Gastrocnemius medialis (tissue), 4 donors: ENCODE measurements at regions not wholly inside any gene's neighbourhood (a gene's known extent, or its start where the extent isn't known, plus 50 kb on each side); places are given as distances from the start of the nearest gene placed in this dataset.

Source experiments
- ATAC-seq, 2 donors: fragments of 150-250 bp; one replicate each; pipeline ENCODE4 v1.9.1; 2016
- DNase-seq, 2 donors: peaks; one replicate each; pipeline ENCODE4 v3.0.0-alpha.2; 2019
- H3K27ac ChIP-seq, 4 donors: fragments of 200-600 bp; sonication (generic); 1 replicate in 1 of 4; 2 replicates in 3 of 4; pipeline ENCODE4 v1.5.1; 2016 to 2018; ENCODE audit warnings: mild to moderate bottlenecking in 2 of 4, moderate library complexity in 1 of 4
- H3K27me3 ChIP-seq, 3 donors: fragments of 200-600 bp; sonication (generic) in 2 of 3; 1 replicate in 1 of 3; 2 replicates in 2 of 3; pipeline versions ENCODE4 v1.5.1 to v1.6.0; 2016 to 2019; ENCODE audit warnings: mild to moderate bottlenecking in 1 of 3, moderate library complexity in 1 of 3
- H3K36me3 ChIP-seq, 2 donors: fragments of 200-600 bp; sonication (generic) in 1 of 2; one replicate each; pipeline ENCODE4 v1.5.1; 2017 to 2018
- H3K4me1 ChIP-seq, 2 donors: fragments of 200-600 bp; sonication (generic) in 1 of 2; one replicate each; pipeline ENCODE4 v1.5.1; 2016 to 2017; ENCODE audit warnings: mild to moderate bottlenecking in 2 of 2
- H3K4me3 ChIP-seq, 4 donors: fragments of 200-600 bp; sonication (generic) in 3 of 4; 1 replicate in 1 of 4; 2 replicates in 3 of 4; pipeline ENCODE4 v1.5.1; 2016 to 2019; ENCODE audit warnings: mild to moderate bottlenecking in 2 of 4
- H3K9me3 ChIP-seq, 3 donors: fragments of 200-600 bp; sonication (generic) in 2 of 3; 1 replicate in 1 of 3; 2 replicates in 2 of 3; pipeline ENCODE4 v1.5.1; 2016 to 2019
- CTCF ChIP-seq, 5 experiments: fragments of 450-650 bp in 3 of 5; fragments of 200-600 bp in 2 of 5; sonication (generic) in 2 of 5; IDR thresholded peaks in 4 of 5; conservative IDR thresholded peaks in 1 of 5; 1 replicate in 4 of 5; 2 replicates in 1 of 5; pipeline ENCODE4 v1.5.1; 2016 to 2019; ENCODE audit warnings: antibody characterized with exemption in 5 of 5, mild to moderate bottlenecking in 3 of 5, moderate library complexity in 3 of 5
- POLR2A ChIP-seq, 2 donors: fragments of 450-650 bp; IDR thresholded peaks; one replicate each; pipeline ENCODE4 v1.6.1; 2017; ENCODE audit warnings: antibody characterized with exemption in 2 of 2, mild to moderate bottlenecking in 2 of 2, moderate library complexity in 2 of 2
- in situ Hi-C, 4 donors: fragments of 200-750 bp; cut with MboI; loops; one replicate each; pipeline versions ENCODE4 v1.15.0 to v1.8.0; 2017; ENCODE audit warnings: low sequenced_read_pairs in 4 of 4
- intact Hi-C: fragments of 100-400 bp; cut with DNase I; formaldehyde crosslinking; loops from one replicate; pipeline ENCODE4 v1.15.1; 2023; ENCODE audit warnings: low total_unique reads

DNA sequence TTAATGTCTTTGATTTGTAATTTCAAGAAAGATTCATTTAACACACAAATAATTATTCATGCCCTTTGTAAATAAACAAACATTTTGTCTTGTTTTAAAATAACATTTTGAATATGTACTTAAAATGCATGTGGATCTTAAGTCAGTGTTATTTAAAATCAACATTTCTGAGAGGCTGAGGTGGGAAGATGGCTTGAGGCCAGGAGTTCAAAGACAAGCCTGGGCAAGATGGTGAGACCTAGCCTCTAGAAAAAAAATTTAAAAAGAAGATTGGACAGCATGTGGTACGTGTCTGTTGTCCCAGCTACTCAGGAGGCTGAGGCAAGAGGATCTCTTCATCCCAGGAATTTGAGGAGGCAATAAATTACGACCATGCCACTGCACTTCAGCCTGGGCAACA, 1268.2 kb downstream of the SLITRK1 start:
- no peaks in the 10 kb centered on the region for H3K27me3 ChIP-seq
- H3K27ac ChIP-seq: no peak overlapping the region
- no peak overlapping the region for H3K4me3 ChIP-seq
- in situ Hi-C loops (no loop called here), intact Hi-C loops (no loop called here)
- ATAC-seq (no peak), DNase-seq (no peak)
- no peak for TF ChIP-seq CTCF (IDR thresholded peaks at IDR 0.05 in 4 of 5, conservative IDR thresholded peaks at IDR 0.05 in 1 of 5)
- TF ChIP-seq POLR2A (IDR thresholded peaks at IDR 0.05): no peak
- H3K4me1 ChIP-seq: no peaks in the 10 kb centered on the region
- H3K36me3 ChIP-seq: no peaks in the 10 kb centered on the region
- H3K9me3 ChIP-seq: no peaks in the 10 kb centered on the region

DNA sequence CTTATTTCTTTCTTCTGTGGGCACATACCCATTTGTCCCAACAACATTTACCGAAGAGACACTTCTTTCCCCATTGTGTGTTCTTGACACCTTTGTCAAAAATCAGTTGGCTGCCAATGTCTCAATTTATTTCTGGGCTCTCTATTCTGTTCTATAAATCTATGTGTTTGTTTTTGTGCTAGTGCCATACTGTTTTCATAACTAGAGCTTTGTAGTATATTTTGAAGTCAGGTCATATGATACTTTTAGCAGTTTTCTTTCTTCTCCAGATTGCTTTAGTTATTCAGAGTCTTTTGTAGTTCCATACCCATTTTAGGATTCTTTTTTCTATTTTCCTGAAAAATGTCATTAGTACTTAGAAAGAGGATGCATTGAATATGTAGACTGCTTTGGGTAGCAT, 1276.3 kb downstream of the SLITRK1 start:
- no peaks in the 10 kb centered on the region for H3K9me3 ChIP-seq
- no peak overlapping the region for H3K4me3 ChIP-seq
- DNase-seq: no peak
- H3K27me3 ChIP-seq: no peaks in the 10 kb centered on the region
- ATAC-seq: no peak
- intact Hi-C loops (no loop called here), in situ Hi-C loops (no loop called here)
- no peaks in the 10 kb centered on the region for H3K4me1 ChIP-seq
- TF ChIP-seq POLR2A (IDR thresholded peaks at IDR 0.05) (no peak), CTCF (IDR thresholded peaks at IDR 0.05 in 4 of 5, conservative IDR thresholded peaks at IDR 0.05 in 1 of 5) (no peak)
- no peak overlapping the region for H3K27ac ChIP-seq
- no peaks in the 10 kb centered on the region for H3K36me3 ChIP-seq

GRCh38 chr13:82597747-82598146, 1284.5 kb downstream of the SLITRK1 start:
- Histone ChIP-seq H3K36me3 (no peaks in the 10 kb centered on the region), H3K9me3 (no peaks in the 10 kb centered on the region), H3K4me3 (no peak overlapping the region), H3K27me3 (no peaks in the 10 kb centered on the region), H3K4me1 (no peaks in the 10 kb centered on the region), H3K27ac (no peak overlapping the region)
- in situ Hi-C loops: no loop called here
- no peak for DNase-seq
- ATAC-seq: no peak
- intact Hi-C loops: no loop called here
- no peak for TF ChIP-seq CTCF (IDR thresholded peaks at IDR 0.05 in 4 of 5, conservative IDR thresholded peaks at IDR 0.05 in 1 of 5)
- no peak for TF ChIP-seq POLR2A (IDR thresholded peaks at IDR 0.05)

DNA sequence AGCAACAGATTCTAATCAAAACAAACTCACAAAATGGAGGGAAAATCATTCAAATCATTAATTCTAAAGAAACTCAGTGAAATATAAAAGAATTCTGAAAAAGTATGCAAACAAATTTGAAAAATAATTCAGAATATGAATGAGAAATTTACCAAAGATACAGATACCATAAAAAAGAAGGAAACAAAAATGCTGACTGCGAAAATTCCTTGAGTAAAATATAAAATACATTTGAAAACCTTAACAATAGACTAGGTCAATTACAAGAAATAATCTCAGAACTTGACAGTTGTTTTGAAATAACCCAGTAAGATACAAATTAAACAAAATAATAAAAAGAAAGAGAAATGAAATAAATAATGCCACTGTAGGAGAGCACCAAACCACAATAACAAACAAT, 1289.0 kb downstream of the SLITRK1 start:
- Histone ChIP-seq H3K27ac (no peak overlapping the region), H3K36me3 (no peaks in the 10 kb centered on the region), H3K4me3 (no peak overlapping the region), H3K27me3 (no peaks in the 10 kb centered on the region), H3K9me3 (no peaks in the 10 kb centered on the region), H3K4me1 (no peaks in the 10 kb centered on the region)
- intact Hi-C loops: no loop called here
- no peak for DNase-seq
- TF ChIP-seq CTCF (IDR thresholded peaks at IDR 0.05 in 4 of 5, conservative IDR thresholded peaks at IDR 0.05 in 1 of 5) (no peak), POLR2A (IDR thresholded peaks at IDR 0.05) (no peak)
- no peak for ATAC-seq
- in situ Hi-C loops: no loop called here

DNA sequence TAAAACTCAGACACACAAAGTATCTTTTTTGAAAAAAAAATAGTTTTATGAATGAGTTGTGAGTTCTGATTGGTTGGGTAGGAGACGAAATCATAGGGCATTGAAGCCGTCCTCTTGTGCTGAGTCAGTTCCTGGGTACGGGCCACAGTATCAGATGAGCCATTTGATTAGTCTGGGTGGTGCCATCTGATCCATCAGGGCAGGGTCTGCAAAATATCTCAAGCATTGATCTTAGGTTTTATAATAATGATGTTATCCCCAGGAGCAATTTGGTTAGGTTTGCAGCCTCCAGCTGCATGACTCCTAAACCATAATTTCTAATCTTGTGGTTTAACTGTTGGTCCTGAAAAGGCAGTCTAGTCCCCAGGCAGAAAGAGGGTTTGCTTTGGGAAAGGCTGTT, 1310.6 kb downstream of the SLITRK1 start:
- H3K4me1 ChIP-seq: no peaks in the 10 kb centered on the region
- TF ChIP-seq POLR2A (IDR thresholded peaks at IDR 0.05) (no peak), CTCF (IDR thresholded peaks at IDR 0.05 in 4 of 5, conservative IDR thresholded peaks at IDR 0.05 in 1 of 5) (no peak)
- H3K27me3 ChIP-seq: no peaks in the 10 kb centered on the region
- H3K9me3 ChIP-seq: no peaks in the 10 kb centered on the region
- DNase-seq (no peak), ATAC-seq (no peak)
- in situ Hi-C loops: no loop called here
- no peak overlapping the region for H3K4me3 ChIP-seq
- no peaks in the 10 kb centered on the region for H3K36me3 ChIP-seq
- no peak overlapping the region for H3K27ac ChIP-seq
- intact Hi-C loops: no loop called here
